NT2/D1 (cell line): ENCODE measurements at regions not wholly inside any gene's neighbourhood (a gene's known extent, or its start where the extent isn't known, plus 50 kb on each side); places are given as distances from the start of the nearest gene placed in this dataset.

Experiments used
- DNase-seq: peaks from one replicate; pipeline ENCODE4 v3.0.0-alpha.2; 2011; ENCODE audit warnings: low read depth, low spot score
- H3K27me3 ChIP-seq: 2 replicates; pipeline ENCODE4 v1.6.0; 2011; ENCODE audit warnings: mild to moderate bottlenecking; ENCODE audit not compliant: insufficient read length, insufficient read depth
- H3K36me3 ChIP-seq: 2 replicates; pipeline ENCODE4 v1.6.1; 2011; ENCODE audit warnings: mild to moderate bottlenecking, low read length, mixed read lengths; ENCODE audit not compliant: insufficient read depth, insufficient read length
- H3K4me1 ChIP-seq: 2 replicates; pipeline ENCODE4 v1.5.1; 2011; ENCODE audit not compliant: insufficient read depth, insufficient read length
- H3K4me3 ChIP-seq: 2 replicates; pipeline ENCODE4 v1.5.1; 2011; ENCODE audit warnings: low read depth; ENCODE audit not compliant: insufficient read length
- H3K9ac ChIP-seq: 2 replicates; pipeline ENCODE4 v1.6.0; 2011; ENCODE audit warnings: low read depth; ENCODE audit not compliant: insufficient read length
- H3K9me3 ChIP-seq: 2 replicates; pipeline ENCODE4 v1.5.1; 2011; ENCODE audit warnings: mild to moderate bottlenecking, low read length; ENCODE audit not compliant: insufficient read depth
- SUZ12 ChIP-seq: IDR thresholded peaks from 2 replicates; pipeline ENCODE4 v1.6.1; 2011; ENCODE audit not compliant: insufficient read length, insufficient read depth; ENCODE audit errors: extremely low read depth
- YY1 ChIP-seq: IDR thresholded peaks from 2 replicates; pipeline ENCODE4 v1.6.1; 2011; ENCODE audit not compliant: insufficient read length, insufficient read depth
- ZNF274 ChIP-seq: IDR thresholded peaks from 2 replicates; pipeline ENCODE4 v1.6.1; 2011; ENCODE audit warnings: mild to moderate bottlenecking, low read depth, low read length

GRCh38 chrX:40485102-40485826 lies 95.5 kb upstream of the ATP6AP2 start:
- Histone ChIP-seq H3K9ac (no peak overlapping the region), H3K4me1 (no peaks in the 10 kb centered on the region), H3K9me3 (peaks cover 6% of the 10 kb centered on the region; the same call in 1 of the 2 replicates), H3K4me3 (no peak overlapping the region), H3K36me3 (no peaks in the 10 kb centered on the region), H3K27me3 (no peaks in the 10 kb centered on the region)
- DNase-seq = no peak
- no peak for TF ChIP-seq YY1
- TF ChIP-seq ZNF274 = no peak
- TF ChIP-seq SUZ12 = no peak

GRCh38 chrX:40484408-40485091 lies 96.2 kb upstream of the ATP6AP2 start:
- no peaks in the 10 kb centered on the region for H3K36me3 ChIP-seq
- H3K9ac ChIP-seq = no peak overlapping the region
- H3K27me3 ChIP-seq = no peaks in the 10 kb centered on the region
- no peak for TF ChIP-seq ZNF274
- TF ChIP-seq SUZ12 = no peak
- no peak for TF ChIP-seq YY1
- no peak for DNase-seq
- H3K9me3 ChIP-seq = peaks cover 13% of the 10 kb centered on the region; the same call in 1 of the 2 replicates
- H3K4me1 ChIP-seq = no peaks in the 10 kb centered on the region
- H3K4me3 ChIP-seq = no peak overlapping the region

GRCh38 chrX:40483502-40483901 lies 97.3 kb upstream of the ATP6AP2 start:
- Histone ChIP-seq H3K9ac (no peak overlapping the region), H3K4me1 (no peaks in the 10 kb centered on the region), H3K4me3 (no peak overlapping the region), H3K36me3 (no peaks in the 10 kb centered on the region), H3K27me3 (no peaks in the 10 kb centered on the region), H3K9me3 (peaks cover 15% of the 10 kb centered on the region; the same call in 1 of the 2 replicates)
- DNase-seq = no peak
- no peak for TF ChIP-seq YY1
- TF ChIP-seq SUZ12 = no peak
- TF ChIP-seq ZNF274 = no peak

- Histone ChIP-seq H3K4me1 (peaks cover 9% of the 10 kb centered on the region), H3K9me3 (peaks cover 15% of the 10 kb centered on the region; the same call in 1 of the 2 replicates), H3K9ac (no peak overlapping the region), H3K27me3 (no peaks in the 10 kb centered on the region), H3K4me3 (no peak overlapping the region), H3K36me3 (no peaks in the 10 kb centered on the region)
- TF ChIP-seq YY1 = no peak
- TF ChIP-seq ZNF274 = no peak
- no peak for TF ChIP-seq SUZ12
- no peak for DNase-seq
Measured at GRCh38 chrX:40479777-40480318, 100.9 kb upstream of the ATP6AP2 start.

- no peak for DNase-seq
- TF ChIP-seq ZNF274 (no peak), YY1 (no peak), SUZ12 (no peak)
- Histone ChIP-seq H3K27me3 (no peaks in the 10 kb centered on the region), H3K9ac (no peak overlapping the region), H3K36me3 (no peaks in the 10 kb centered on the region), H3K4me3 (no peak overlapping the region), H3K9me3 (peaks cover 15% of the 10 kb centered on the region; the same call in 1 of the 2 replicates), H3K4me1 (peaks cover 15% of the 10 kb centered on the region)
Measured at GRCh38 chrX:40478474-40479065, 102.2 kb upstream of the ATP6AP2 start.

- no peak overlapping the region for H3K9ac ChIP-seq
- DNase-seq = no peak
- TF ChIP-seq ZNF274 (no peak), SUZ12 (no peak), YY1 (no peak)
- H3K4me3 ChIP-seq = no peak overlapping the region
- H3K27me3 ChIP-seq = no peaks in the 10 kb centered on the region
- no peaks in the 10 kb centered on the region for H3K36me3 ChIP-seq
- H3K4me1 ChIP-seq = peaks cover 19% of the 10 kb centered on the region
- H3K9me3 ChIP-seq = peaks cover 9% of the 10 kb centered on the region; the same call in 1 of the 2 replicates
Measured at GRCh38 chrX:40476958-40477357, 103.8 kb upstream of the ATP6AP2 start.

- H3K4me1 ChIP-seq = peaks cover 22% of the 10 kb centered on the region
- peaks cover 3% of the 10 kb centered on the region; the same call in 1 of the 2 replicates for H3K9me3 ChIP-seq
- no peak overlapping the region for H3K4me3 ChIP-seq
- H3K36me3 ChIP-seq = no peaks in the 10 kb centered on the region
- DNase-seq = no peak
- no peaks in the 10 kb centered on the region for H3K27me3 ChIP-seq
- TF ChIP-seq YY1 = no peak
- no peak for TF ChIP-seq SUZ12
- TF ChIP-seq ZNF274 = no peak
- H3K9ac ChIP-seq = peak overlapping the region; percentile 72
Measured at GRCh38 chrX:40474645-40475044, 106.1 kb upstream of the ATP6AP2 start.
